ENCODE measurements at regions not wholly inside any gene's neighbourhood (a gene's known extent, or its start where the extent isn't known, plus 50 kb on each side); places are given as distances from the start of the nearest gene placed in this dataset.

DNA sequence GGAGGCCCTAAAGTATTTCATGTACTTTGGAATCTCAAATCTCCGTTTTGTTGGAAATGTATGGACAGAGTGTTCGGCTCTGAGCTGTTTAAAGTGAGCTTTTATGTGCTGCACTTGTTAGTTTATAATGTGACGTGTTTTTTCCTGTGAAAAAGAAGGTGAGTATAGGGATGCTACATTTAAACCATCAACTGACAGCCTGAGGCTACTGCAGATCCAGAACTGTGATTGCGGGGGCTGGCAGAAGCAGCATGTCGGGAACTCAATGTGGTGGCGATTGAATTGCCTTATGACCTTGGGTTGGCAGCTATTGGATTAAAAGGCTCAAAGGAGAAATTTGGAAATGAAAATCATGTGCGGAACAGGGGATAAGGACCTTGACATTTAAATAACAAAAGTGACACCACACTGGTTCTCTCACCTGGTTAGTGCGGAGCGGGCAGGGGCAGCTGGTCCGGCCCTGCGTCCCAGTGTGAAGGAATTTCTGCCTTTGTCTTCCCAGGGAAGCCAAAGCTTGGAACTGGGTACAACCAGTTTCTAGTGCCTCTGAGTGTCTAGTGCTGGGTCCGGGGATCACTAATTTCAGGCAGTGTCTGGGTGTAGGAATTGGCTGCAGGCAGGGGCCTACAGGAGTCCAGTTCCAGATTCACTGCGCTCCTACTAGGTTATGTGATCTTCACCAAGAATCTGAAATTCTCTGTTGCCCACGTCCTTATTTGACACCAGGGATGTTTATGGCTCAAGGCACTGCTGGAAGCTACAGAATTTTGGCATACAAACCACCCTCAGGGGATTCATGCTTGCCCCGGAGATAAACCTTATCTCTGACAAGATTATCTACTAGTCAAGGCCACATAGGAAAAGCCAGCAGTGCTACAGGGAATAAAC, 120.7 kb upstream of the ERCC6L2 start:
- DNase-seq, result no peak

GRCh38 chr9:95753762-95754465, 121.6 kb upstream of the ERCC6L2 start:
- no peak for DNase-seq

- no peak for DNase-seq
Observed at GRCh38 chr9:95752129-95752731, 123.3 kb upstream of the ERCC6L2 start.

GRCh38 chr9:95751520-95751790, 124.0 kb upstream of the ERCC6L2 start:
- no peak for DNase-seq

DNA sequence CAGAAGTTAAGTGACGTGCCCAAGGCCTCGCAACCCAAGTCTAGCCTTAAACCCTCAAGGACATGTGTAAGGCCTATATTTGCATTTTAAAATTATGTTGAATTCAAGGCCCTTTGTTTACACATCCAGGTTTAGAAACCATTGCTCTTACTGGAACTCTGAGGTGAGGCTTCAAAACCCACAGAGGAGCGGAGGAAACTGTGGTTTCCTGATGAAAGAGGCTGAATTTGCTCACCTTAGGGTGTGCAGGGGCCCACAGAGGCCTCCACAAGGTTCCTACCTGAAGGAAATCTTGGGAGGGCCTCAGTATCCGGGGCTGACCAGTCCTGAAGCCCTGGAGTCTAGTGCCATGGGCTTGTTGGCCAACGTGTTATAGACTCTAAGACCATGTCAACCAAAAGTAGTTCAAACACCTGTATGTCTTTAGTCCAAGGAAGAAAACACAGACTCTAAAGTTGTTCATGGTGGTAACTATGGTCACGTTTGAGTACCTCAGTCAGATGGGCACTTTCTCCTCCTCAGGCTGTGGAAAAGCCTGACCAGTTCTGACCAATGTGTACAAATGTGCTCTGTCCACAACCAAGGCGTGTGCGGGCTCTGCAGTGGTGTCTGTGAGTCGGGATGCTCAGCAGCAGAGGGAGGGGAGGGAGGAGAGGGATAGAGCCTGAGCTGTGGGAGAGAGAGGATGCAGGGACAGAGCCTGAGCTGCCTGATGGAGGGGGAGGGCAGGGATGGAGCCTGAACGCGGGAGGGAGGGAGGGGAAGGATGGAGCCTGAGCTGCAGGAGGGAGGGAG, 124.6 kb upstream of the ERCC6L2 start:
- DNase-seq, result no peak

DNA sequence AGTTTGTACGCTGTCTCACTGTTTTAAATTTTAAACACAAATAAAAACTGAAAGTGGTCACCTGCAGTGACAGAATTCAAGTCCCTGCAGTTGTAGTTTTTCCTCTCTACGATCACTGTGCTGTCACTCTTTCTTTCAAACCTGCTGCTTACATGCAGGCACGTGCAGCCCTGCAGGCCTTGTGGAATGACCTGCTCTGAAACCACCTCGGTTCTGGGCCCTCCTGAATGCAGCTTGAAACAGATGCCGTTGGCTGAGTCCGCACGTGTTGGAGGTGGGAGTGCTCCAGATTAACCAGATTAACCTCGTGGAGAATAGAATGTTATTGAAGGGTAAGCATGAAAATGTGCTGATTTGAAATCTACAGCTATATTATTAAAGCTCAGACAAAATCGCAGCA, 126.0 kb upstream of the ERCC6L2 start:
- DNase-seq, result no peak

DNA sequence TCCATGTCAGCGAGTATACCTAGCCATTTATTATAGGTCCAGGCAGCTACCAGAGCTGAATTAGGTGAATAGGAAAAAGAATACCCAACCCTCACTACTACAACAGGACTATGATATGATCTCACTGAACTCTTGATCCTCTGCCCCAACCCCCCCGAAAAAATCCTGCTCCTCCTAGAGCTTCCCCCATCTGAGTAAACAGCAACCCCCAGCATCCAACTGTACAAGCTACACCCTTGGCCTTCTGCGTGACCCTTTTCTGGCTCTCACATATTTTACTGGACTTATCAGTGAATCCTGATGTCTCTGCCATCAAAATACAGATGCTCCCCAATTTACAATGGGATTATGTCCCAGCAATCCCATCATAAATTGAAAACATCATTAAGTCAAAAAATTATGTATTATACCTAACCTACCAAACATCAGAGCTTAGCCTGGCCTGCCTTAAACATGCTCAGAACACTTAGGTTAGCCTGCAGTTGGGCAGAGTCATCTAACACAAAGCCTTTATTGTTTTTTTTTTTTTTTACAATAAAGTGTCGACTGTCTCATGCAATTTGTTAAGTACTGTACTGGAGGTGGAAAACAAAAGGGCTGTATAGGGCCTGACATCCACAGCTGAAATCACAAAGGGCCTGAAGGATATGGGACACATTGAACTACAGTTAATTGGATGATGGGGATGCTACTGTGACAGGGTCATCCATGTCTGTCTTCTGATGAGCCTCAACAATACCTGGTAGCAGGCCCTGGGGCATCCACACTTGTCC, 128.9 kb upstream of the ERCC6L2 start:
- no peak for DNase-seq

GRCh38 chr9:95742821-95743220, 132.7 kb upstream of the ERCC6L2 start:
- no peak for DNase-seq

- no peak for DNase-seq
Observed at GRCh38 chr9:95741631-95742030, 133.9 kb upstream of the ERCC6L2 start.

DNA sequence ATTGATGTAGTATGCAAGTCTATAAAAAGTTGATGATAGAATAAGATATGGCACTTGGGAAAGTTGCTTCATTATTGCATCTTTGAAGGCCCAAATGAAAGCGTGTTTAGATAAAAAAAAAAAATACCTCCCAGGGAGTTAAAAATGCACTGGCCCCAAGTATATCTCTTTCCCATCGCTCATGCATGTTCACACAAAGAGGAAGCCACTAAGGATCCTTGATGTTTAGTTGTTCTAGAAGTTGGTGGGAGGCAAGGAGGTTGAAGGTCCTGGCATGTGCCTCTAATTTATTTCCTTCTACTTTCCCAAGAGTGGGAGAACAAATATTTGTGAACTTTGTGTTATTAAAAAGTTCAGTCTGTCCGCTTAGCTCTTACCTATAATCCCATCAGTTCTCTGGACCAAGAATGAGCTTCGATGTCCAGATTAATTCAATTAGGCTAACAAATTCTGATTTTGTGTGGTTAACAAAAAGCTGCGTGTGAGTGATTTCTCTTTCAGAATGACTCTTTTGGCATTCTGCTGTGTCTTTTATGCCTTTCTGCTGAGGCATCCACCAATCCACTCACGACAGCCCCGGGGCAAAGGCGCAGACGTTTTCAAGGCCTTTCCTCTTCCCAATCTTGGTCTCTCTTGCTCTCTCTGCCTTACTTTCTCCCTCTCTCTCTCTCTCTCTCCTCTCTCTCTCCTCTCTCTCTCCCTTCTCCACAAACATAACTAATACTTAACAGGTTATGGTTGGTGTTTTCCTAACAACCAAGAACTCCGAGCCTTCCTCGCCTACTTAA, 135.1 kb upstream of the ERCC6L2 start:
- DNase-seq, result no peak

- DNase-seq, result no peak
Observed at GRCh38 chr9:95738438-95738837, 137.1 kb upstream of the ERCC6L2 start.

DNA sequence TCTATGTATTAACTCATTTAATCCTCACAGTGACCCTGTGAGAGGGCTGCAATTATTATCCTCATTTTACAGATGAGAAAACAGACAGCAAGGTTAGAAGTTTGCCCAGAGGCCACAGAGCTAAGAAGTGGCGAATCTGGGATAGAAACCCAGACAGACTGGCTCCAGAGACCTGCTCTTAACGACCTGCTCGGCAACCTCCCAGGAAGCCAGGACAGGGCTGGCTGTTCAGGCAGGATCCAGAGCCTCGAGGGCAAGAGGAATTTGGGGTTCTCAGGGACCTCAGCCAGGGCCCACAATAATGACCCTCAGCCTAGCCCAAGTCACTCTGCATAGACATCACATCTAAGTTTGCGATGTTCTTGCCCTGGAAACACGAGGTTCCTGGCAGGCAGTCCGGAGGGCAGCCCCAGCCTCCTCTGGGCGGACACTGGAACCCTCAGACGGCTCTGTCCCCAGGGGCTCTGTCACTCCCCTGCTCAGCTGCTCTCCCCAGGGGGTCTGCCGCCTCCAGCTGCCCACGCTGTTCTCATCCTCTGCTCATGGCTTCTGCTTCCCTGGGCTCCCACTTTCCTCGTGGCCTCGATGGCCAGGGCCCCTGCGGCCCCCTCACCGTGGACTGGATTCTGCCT, 138.5 kb upstream of the ERCC6L2 start:
- DNase-seq, result no peak

DNA sequence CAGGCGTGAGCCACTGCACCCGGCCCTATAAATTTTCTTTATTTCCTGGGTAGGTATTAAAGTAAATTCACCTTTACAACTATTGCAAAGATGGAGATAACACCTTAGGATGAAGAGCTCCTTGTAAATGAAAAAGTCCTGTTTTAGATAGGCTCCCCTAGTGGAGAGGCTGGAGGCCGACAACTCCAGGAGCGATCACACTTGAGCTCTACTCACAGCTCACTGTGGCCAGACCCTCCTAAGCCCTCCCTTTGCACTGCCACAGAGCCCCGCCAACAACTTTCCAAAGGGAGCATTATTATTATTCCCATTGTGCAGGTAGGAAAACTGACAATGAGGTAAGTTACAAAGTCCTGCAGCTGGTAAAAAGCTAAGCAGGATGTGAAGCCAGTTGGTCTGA, 139.1 kb upstream of the ERCC6L2 start:
- no peak for DNase-seq

- no peak for DNase-seq
Observed at GRCh38 chr9:95735701-95736100, 139.8 kb upstream of the ERCC6L2 start.

GRCh38 chr9:95733741-95734666, 141.5 kb upstream of the ERCC6L2 start:
- DNase-seq, result no peak

- DNase-seq, result no peak
Observed at GRCh38 chr9:95732802-95733688, 142.4 kb upstream of the ERCC6L2 start.

GRCh38 chr9:95731876-95732275, 143.6 kb upstream of the ERCC6L2 start:
- DNase-seq, result no peak

GRCh38 chr9:95729669-95730368, 145.7 kb upstream of the ERCC6L2 start:
- no peak for DNase-seq
